Keratinocyte (primary cell): ENCODE measurements at regions not wholly inside any gene's neighbourhood (a gene's known extent, or its start where the extent isn't known, plus 50 kb on each side); places are given as distances from the start of the nearest gene placed in this dataset.

Experiments
- CTCF ChIP-seq, 3 experiments: IDR thresholded peaks in 1 of 3; conservative IDR thresholded peaks in 1 of 3; optimal IDR thresholded peaks in 1 of 3; 2 replicates in 2 of 3; 3 replicates in 1 of 3; pipeline versions ENCODE3 to v1.5.1; 2011; ENCODE audit warnings: low read length in 3 of 3, mild to moderate bottlenecking in 3 of 3, moderate library complexity in 2 of 3, control low read depth in 1 of 3, inconsistent platforms in 1 of 3; ENCODE audit not compliant: insufficient read depth in 2 of 3; ENCODE audit errors: extremely low read depth in 1 of 3
- EZH2 ChIP-seq: IDR thresholded peaks from one replicate; pipeline ENCODE4 v1.6.1; 2012; ENCODE audit warnings: inconsistent platforms, mild to moderate bottlenecking, low read length, moderate library complexity

GRCh38 chr1:222034790-222035189 lies 292.9 kb upstream of the DUSP10 start:
- no peak for TF ChIP-seq CTCF (optimal IDR thresholded peaks at IDR 0.05 in 1 of 3, IDR thresholded peaks at IDR 0.05 in 1 of 3, conservative IDR thresholded peaks at IDR 0.05 in 1 of 3; ENCODE audit: extremely low read depth in 1 of 3, insufficient read depth in 2 of 3, low read length in 3 of 3)
- TF ChIP-seq EZH2, result no peak
